COLO668 (cell line): ENCODE measurements at regions not wholly inside any gene's neighbourhood (a gene's known extent, or its start where the extent isn't known, plus 50 kb on each side); places are given as distances from the start of the nearest gene placed in this dataset.
"Not testable (repeated sequence)": the region's sequence is repeated elsewhere in the genome, so short reads cannot be mapped to it uniquely, and the experiment has no call there.

Source experiments
- DNase-seq: peaks from one replicate; lab custom pipeline; 2025; ENCODE audit not compliant: unreplicated experiment; lab: John Stamatoyannopoulos, UW

DNA sequence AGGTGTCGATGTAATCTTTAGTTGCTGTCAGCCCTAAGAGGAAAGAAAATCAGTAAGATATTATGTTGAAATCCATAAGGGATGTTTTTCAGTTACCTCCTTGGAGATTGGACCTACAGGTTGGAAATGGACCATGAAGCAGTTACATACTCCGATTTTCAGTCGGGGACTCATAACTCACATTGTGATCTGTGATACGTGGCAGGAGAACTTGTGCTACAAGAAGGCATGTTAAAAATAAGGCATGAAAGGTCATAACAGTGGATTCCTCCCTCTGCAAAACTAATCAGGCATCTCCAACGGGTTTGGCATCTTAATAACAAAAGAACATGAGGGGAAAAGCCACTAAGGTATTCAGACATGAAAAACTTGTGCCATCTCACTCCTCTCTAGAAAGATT lies 111.2 kb upstream of the CACHD1 start:
- no peak for DNase-seq

GRCh38 chr1:64361974-64362373 lies 108.0 kb upstream of the CACHD1 start:
- DNase-seq = no peak

DNA sequence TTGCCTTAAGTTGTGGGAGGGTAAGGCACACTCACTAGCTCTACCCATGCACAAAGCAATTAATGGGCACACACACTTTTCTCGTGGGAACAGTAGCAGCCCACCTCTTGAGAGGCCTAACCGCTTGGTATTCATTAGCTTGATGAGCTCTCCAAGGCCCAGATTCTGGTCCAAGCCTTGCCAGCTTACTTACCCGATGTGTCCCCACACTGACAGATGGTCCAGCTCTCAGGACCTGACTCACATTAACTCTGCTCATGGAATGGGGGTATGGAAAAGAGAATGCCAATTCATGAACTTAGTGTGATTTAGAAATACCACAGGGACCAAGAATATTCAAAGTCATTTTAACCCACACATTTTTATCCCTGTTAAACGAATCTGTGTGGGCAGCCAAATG lies 106.8 kb upstream of the CACHD1 start:
- DNase-seq = no peak

GRCh38 chr1:64363616-64364015 lies 106.3 kb upstream of the CACHD1 start:
- no peak for DNase-seq

GRCh38 chr1:64366821-64367220 lies 103.1 kb upstream of the CACHD1 start:
- DNase-seq = no peak

- DNase-seq = no peak
These were observed 101.6 kb upstream of the CACHD1 start for GRCh38 chr1:64368344-64368743.

DNA sequence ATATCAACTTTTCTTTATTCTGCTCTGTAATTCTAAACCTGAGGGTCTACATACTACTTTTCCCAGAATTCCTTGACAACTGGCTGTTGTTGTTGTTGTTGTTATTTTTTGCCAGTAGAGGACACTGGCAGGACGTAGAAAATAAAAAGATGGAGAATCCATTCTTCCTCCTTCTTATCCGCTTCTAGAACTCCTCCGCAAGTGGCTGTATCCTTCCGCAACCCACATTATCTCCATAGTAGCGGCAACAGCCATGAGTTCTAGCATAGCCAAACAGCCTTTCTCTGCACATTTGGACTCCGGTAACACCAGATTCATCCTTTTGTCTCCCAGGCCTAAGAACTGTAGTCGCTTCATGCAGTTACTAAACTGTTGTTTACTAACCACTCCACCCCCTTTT lies 91.1 kb upstream of the CACHD1 start:
- no peak for DNase-seq

- DNase-seq = no peak
These were observed 82.3 kb upstream of the CACHD1 start for GRCh38 chr1:64387389-64388285.

DNA sequence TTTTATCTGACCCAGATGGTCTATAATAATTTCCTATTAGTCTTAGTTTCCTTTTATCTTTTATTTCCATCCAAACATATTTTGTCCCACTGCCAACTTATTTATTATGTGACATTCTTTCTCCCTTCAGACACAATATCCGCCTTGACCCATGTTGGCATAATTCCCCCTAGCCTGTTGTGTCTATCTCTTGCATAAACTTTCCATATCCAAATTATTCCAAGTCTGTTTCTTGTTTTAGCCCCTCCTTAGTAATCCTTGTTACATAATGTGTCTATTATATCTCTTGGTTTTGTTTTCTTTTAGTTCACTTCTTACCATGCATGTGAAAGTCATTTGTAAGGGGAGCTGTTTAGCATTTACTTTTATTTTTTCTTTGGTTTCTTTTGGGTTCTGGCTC lies 81.6 kb upstream of the CACHD1 start:
- no peak for DNase-seq

- DNase-seq = no peak
These were observed 77.8 kb upstream of the CACHD1 start for GRCh38 chr1:64392109-64392508.

DNA sequence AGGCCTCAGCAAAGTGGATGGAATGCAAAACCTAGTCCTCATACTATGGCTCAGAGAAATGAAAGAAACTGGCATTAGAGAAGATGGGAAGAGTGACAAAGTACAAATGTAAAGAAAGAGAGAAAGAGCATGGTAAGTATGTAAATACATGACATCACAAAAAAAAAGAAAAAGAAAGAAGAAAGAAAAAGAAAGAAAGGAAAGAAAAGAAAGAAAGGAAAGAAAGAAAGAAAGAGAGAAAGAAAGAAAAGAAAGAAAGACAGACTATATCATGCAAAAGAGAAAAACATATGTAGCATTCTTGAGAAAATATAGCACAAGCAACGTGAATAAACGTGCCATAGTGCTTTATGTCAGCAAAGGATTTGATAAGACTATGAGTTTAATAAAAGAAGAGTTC lies 76.1 kb upstream of the CACHD1 start:
- DNase-seq = no peak

- no peak for DNase-seq
These were observed 73.1 kb upstream of the CACHD1 start for GRCh38 chr1:64396817-64397216.

DNA sequence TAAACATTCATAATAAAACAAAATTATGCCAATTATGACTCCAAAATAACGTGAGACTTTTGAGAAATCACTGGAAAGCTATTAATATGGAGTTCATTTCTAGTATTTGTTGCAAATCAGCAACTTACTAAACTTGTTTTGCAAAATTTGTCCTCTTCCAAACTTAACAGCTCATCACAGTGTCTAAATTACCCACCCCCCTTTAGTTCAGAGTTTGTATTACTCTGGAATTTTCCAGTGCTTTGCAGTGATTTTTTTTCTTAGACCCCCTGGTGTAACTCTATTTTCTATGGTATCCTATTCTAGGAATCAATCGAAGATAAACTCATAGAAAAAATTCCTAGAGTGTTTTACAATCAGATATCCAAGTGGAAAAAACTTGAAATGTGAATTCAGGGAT lies 72.4 kb upstream of the CACHD1 start:
- DNase-seq = no peak

DNA sequence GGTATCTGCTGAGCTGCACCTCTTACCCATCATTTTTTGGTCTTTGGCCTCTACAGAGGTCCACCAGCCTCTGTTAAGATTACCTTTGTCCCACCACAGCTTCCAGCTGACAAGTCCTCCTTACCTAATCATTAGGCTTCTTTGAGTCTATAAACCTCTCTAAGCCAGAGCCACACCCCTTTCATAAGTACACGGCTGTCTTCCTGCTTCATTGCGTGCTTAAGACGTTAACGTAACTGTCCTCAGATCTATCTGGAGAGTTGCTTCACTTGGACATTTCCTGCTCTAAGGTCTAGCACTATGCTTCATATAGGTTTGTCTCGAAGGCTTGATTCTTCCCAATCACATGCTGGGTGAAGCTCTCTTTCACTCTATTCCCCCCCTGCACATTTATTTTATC lies 71.0 kb upstream of the CACHD1 start:
- no peak for DNase-seq

DNA sequence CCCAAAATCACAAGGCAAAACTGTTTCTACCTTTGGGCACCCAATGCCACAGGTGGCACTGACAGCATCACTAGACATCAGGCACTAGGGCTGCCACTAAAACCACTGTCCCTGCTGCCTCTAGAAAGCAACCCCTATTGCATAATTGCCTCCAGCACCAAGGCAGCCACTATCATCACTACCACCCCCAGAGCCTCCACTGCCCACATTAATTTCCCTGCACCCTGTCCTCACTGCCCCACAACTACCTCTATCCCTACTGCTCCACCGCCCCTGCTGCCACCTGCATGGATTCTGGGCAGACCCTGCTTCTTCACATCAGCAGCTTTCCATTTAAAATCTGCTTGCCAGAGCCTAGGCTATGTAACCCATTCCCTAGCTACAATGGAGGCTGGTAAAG lies 68.6 kb upstream of the CACHD1 start:
- no peak for DNase-seq

DNA sequence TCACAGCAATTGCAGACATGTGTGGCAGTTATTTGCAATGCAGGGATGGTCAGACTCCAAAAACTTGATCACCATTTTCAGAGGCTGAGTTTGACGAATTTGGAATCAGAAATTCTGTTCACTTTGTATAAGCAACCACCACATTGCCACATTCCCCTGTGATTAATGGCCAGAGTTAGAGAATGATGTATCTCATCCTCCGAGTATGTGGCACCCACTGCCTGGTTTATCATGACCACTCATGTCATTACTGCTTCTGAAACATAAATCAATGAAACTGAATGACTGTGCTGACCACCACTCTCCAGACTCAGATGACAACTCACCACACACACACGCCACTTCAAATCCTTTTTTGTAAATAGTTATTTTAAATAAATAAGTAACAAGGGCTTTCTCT lies 66.6 kb upstream of the CACHD1 start:
- DNase-seq = no peak

GRCh38 chr1:64404202-64404601 lies 65.7 kb upstream of the CACHD1 start:
- no peak for DNase-seq

DNA sequence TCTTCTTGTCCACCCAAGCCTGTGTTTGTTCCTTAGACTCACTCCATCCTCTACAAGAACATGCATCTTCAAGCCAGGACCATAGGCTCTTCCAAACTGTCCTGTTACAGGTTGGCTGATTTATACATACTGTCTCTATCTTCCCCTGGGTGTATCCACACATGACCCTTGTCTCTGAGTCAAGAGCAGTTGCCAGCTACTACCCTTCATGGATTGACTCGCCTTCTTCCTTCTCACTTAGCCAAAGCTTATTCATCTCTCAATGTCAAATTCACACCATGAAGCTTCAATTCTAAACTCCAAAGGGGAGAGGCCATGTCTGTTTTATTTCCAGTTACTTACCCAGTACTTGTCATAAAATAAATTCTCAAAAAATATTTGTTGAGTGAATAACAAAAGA lies 64.1 kb upstream of the CACHD1 start:
- DNase-seq = no peak

- DNase-seq = no peak
These were observed 59.7 kb upstream of the CACHD1 start for GRCh38 chr1:64410217-64410616.

DNA sequence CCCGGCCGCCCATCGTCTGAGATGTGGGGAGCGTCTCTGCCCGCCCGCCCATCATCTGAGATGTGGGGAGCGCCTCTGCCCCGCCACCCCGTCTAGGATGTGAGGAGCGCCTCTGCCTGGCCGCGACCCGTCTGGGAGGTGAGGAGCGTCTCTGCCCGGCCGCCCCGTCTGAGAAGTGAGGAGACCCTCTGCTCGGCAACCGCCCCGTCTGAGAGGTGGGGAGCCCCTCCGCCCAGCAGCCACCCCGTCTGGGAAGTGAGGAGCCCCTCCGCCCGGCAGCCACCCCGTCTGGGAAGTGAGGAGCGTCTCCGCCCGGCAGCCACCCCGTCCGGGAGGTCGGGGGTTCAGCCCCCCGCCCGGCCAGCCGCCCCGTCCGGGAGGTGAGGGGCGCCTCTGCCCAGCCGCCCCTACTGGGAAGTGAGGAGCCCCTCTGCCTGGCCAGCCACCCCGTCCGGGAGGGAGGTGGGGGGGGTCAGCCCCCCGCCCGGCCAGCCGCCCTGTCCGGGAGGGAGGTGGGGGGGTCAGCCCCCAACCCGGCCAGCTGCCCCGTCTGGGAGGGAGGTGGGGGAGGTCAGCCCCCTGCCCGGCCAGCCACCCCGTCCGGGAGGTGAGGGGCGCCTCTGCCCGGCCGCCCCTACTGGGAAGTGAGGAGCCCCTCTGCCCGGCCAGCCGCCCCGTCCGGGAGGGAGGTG lies 54.9 kb upstream of the CACHD1 start:
- DNase-seq = not testable (repeated sequence)

GRCh38 chr1:64417803-64418202 lies 52.1 kb upstream of the CACHD1 start:
- no peak for DNase-seq
